Lung (tissue), 11 donors: ENCODE measurements at regions not wholly inside any gene's neighbourhood (a gene's known extent, or its start where the extent isn't known, plus 50 kb on each side); places are given as distances from the start of the nearest gene placed in this dataset.

Experiments used
- ATAC-seq: fragments of 200-7000 bp; cut with Tn5 transposase; one replicate; pipeline ENCODE4 v1.9.1; 2020; ENCODE audit warnings: moderate number of reproducible peaks; ENCODE audit not compliant: insufficient read depth, low FRiP score
- DNase-seq, 3 donors: peaks; one replicate each; pipeline ENCODE4 v3.0.0-alpha.2; 2013 to 2017
- H3K27ac ChIP-seq, 2 donors: one replicate each; pipeline ENCODE4 v1.5.1; 2013; ENCODE audit warnings: mild to moderate bottlenecking in 2 of 2, moderate library complexity in 2 of 2, control low read depth in 1 of 2, inconsistent platforms in 1 of 2, low read depth in 1 of 2, low read length in 1 of 2
- H3K27me3 ChIP-seq, 3 donors: one replicate each; pipeline ENCODE4 v1.5.1; 2013; ENCODE audit warnings: low read length in 2 of 3; ENCODE audit not compliant: control insufficient read depth in 3 of 3, insufficient read depth in 3 of 3
- H3K36me3 ChIP-seq, 4 donors: one replicate each; pipeline ENCODE4 v1.5.1; 2013; ENCODE audit warnings: low read length in 4 of 4, mild to moderate bottlenecking in 1 of 4, moderate library complexity in 1 of 4; ENCODE audit not compliant: control insufficient read depth in 4 of 4, insufficient read depth in 4 of 4
- H3K4me1 ChIP-seq, 5 donors: one replicate each; pipeline ENCODE4 v1.5.1; 2013; ENCODE audit warnings: low read length in 5 of 5, mild to moderate bottlenecking in 2 of 5, moderate library complexity in 1 of 5; ENCODE audit not compliant: control insufficient read depth in 5 of 5, insufficient read depth in 5 of 5
- H3K4me3 ChIP-seq: one replicate; pipeline ENCODE4 v1.5.1; 2013; ENCODE audit warnings: mild to moderate bottlenecking, control low read depth, moderate library complexity
- H3K9ac ChIP-seq, 2 donors: one replicate each; pipeline ENCODE4 v1.5.1; 2013; ENCODE audit warnings: low read length in 2 of 2, control low read depth in 1 of 2; ENCODE audit not compliant: insufficient read depth in 1 of 2
- H3K9me3 ChIP-seq, 4 donors: one replicate each; pipeline ENCODE4 v1.5.1; 2013; ENCODE audit warnings: low read length in 3 of 4, mild to moderate bottlenecking in 1 of 4, moderate library complexity in 1 of 4; ENCODE audit not compliant: control insufficient read depth in 4 of 4, insufficient read depth in 3 of 4
- CTCF ChIP-seq: IDR thresholded peaks from 2 replicates; pipeline ENCODE4 v1.5.1; 2012; ENCODE audit warnings: mild to moderate bottlenecking; ENCODE audit errors: control extremely low read depth, extremely low read depth
- WGBS, 2 donors: extraction: QIAGEN DNeasy Blood & Tissue Kit; methylation state at CpG; one replicate each; pipeline ENCODE4 v1.1.7; 2013; 5-methylcytosine and 5-hydroxymethylcytosine counted together
- donor health status: control.
- donor health status: control.
- donor health status: Bipolar disorder and iron deficiency.
- donor health status: healthy.
- donor health status: DM: yes; HTN: yes; CAD: no.

GRCh38 chr3:67094167-67094566 is 96.1 kb downstream of the KBTBD8 start:
- Histone ChIP-seq H3K9me3 (no peaks in the 10 kb centered on the region), H3K27me3 (no peaks in the 10 kb centered on the region), H3K36me3 (no peaks in the 10 kb centered on the region), H3K4me1 (peaks cover 0 to 3% (median 0%) of the 10 kb centered on the region in 5 donors), H3K27ac (no peak overlapping the region), H3K9ac (no peak overlapping the region), H3K4me3 (no peak overlapping the region)
- ATAC-seq = no peak
- DNase-seq = no peak
- TF ChIP-seq CTCF = no peak
- WGBS, 2 donors = 68 to 72% methylated on average over 5 of the region's 5 CpGs

- DNase-seq (peak; percentile 32 to 86 (median 63)), ATAC-seq (no peak)
- Histone ChIP-seq H3K9ac (no peak overlapping the region), H3K4me3 (no peak overlapping the region), H3K4me1 (peaks cover 0 to 3% (median 0%) of the 10 kb centered on the region in 5 donors), H3K36me3 (no peaks in the 10 kb centered on the region), H3K27me3 (no peaks in the 10 kb centered on the region), H3K27ac (no peak overlapping the region), H3K9me3 (no peaks in the 10 kb centered on the region)
- TF ChIP-seq CTCF = no peak
- 29 to 61% methylated on average over 1 of the region's 1 CpG for WGBS, 2 donors
Measured at GRCh38 chr3:67094774-67095173, 96.7 kb downstream of the KBTBD8 start.

- peaks cover 0 to 6% (median 0%) of the 10 kb centered on the region in 4 donors for H3K9me3 ChIP-seq
- no peak for ATAC-seq
- no peak overlapping the region for H3K27ac ChIP-seq
- no peaks in the 10 kb centered on the region for H3K4me1 ChIP-seq
- H3K27me3 ChIP-seq = no peaks in the 10 kb centered on the region
- DNase-seq = no peak
- no peaks in the 10 kb centered on the region for H3K36me3 ChIP-seq
- TF ChIP-seq CTCF = no peak
- H3K9ac ChIP-seq = no peak overlapping the region
- no peak overlapping the region for H3K4me3 ChIP-seq
Measured at GRCh38 chr3:67104388-67104787, 106.3 kb downstream of the KBTBD8 start.

- no peaks in the 10 kb centered on the region for H3K36me3 ChIP-seq
- H3K9me3 ChIP-seq = peaks cover 0 to 6% (median 0%) of the 10 kb centered on the region in 4 donors
- no peak overlapping the region for H3K27ac ChIP-seq
- WGBS, 2 donors = 63 to 73% methylated on average over 3 of the region's 3 CpGs
- no peaks in the 10 kb centered on the region for H3K27me3 ChIP-seq
- DNase-seq (no peak), ATAC-seq (no peak)
- TF ChIP-seq CTCF = no peak
- no peak overlapping the region for H3K9ac ChIP-seq
- H3K4me3 ChIP-seq = no peak overlapping the region
- H3K4me1 ChIP-seq = no peaks in the 10 kb centered on the region
Measured at GRCh38 chr3:67106874-67107273, 108.8 kb downstream of the KBTBD8 start.
